NCI-H187 treated with DMSO at 0.1 percent for 48 hours (cell line): ENCODE measurements at regions not wholly inside any gene's neighbourhood (a gene's known extent, or its start where the extent isn't known, plus 50 kb on each side); places are given as distances from the start of the nearest gene placed in this dataset.
"Not testable (repeated sequence)": the region's sequence is repeated elsewhere in the genome, so short reads cannot be mapped to it uniquely, and the experiment has no call there.

Source experiments
- DNase-seq: peaks from one replicate; lab custom pipeline; 2025; lab: John Stamatoyannopoulos, UW

DNA sequence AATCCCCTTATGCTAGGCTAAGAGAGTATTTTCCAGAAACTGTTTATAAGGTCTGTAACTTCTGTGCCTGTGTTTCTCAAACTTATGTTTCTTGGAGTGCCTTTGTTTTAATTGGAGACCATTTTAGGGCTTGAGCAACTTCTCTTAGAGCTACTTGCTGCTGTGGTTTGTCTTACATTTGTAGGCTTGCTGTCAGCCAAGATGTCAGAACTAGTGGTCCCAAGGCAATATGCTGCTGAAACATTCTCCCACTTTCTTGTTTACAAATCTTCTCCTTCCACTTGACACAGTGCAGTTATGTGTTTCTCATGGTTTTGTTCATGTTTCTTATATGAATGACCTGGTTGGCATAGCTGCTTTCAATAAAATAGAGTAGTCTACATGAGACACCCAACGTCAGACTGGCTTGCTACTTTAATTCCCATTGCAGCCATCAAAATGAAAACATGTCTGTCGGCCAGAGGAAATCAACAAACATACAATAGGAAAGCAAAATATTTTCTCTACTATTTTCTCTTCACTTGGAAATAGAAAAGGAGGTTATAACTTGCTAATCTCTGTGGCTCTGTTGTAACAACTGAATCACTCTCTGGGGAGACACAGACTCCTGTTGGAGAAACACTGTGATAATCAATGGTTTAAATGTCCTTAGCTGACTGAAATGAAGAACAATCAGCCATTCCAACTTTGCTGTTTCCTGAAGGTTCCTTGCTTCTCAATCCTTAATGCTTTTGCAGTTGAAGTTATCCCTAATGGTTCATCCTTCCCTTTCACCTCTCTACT, 426.4 kb downstream of the PDGFC start:
- DNase-seq = no peak

- DNase-seq = no peak
Measured at GRCh38 chr4:156539376-156539775, 432.2 kb downstream of the PDGFC start.

- DNase-seq = no peak
Measured at GRCh38 chr4:156538651-156539257, 432.8 kb downstream of the PDGFC start.

DNA sequence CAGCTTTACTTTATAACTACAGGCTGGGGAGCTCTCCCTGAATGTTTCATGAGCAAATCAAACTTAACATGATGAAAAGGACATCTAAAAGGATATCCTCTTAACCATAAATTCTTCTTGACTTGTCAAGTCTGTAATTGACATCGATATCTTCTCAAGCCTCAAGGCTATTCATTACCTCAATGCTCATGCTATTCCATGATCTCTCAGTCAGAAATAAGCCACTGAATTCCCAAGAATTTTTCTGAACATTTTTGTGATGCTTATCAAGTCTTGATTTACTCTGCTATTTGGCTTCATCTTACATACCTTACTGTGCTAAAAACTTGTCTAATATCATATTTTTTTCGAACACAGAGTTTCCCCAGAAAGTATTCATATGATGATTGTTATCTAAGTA, 433.4 kb downstream of the PDGFC start:
- DNase-seq = no peak

- DNase-seq = no peak
Measured at GRCh38 chr4:156537286-156537685, 434.3 kb downstream of the PDGFC start.

DNA sequence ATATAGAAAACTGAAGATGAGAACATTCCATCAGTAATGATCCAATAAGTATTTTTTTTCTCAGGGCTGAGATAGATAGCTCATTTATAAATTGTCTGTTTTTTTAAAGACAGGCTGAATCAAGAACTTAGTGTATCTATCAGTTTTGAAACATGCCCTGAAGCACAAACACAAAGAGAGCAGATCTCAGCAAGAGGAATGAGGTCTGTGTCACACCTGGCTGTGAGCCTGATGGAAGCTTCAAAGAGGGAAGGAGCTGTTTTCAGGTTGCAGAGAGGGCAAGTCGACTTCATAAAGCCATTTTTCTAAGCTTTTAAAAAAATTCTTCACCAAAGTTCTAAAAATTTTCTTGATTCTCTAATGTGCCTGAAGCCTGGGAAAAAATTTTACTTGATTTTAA, 434.9 kb downstream of the PDGFC start:
- DNase-seq = no peak

- no peak for DNase-seq
Measured at GRCh38 chr4:156534205-156534604, 437.4 kb downstream of the PDGFC start.

DNA sequence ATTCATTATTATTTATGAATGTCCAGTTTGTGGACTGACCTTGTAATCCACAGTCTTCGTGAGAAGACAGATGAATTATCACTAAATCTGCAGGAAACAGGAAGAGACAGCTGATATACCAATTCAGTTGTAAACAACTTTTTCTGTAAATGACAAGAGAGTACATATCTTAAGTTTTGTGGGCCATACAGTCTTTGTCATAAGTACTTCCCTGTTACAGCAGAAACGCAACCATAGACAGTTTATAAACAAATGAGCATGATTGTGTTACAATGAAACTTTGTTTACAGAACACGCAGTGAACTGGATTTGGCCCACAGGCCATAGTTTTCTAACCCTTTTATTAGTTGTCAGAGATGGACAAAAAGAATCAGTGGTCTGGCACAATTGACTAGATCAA, 443.4 kb downstream of the PDGFC start:
- DNase-seq = no peak

DNA sequence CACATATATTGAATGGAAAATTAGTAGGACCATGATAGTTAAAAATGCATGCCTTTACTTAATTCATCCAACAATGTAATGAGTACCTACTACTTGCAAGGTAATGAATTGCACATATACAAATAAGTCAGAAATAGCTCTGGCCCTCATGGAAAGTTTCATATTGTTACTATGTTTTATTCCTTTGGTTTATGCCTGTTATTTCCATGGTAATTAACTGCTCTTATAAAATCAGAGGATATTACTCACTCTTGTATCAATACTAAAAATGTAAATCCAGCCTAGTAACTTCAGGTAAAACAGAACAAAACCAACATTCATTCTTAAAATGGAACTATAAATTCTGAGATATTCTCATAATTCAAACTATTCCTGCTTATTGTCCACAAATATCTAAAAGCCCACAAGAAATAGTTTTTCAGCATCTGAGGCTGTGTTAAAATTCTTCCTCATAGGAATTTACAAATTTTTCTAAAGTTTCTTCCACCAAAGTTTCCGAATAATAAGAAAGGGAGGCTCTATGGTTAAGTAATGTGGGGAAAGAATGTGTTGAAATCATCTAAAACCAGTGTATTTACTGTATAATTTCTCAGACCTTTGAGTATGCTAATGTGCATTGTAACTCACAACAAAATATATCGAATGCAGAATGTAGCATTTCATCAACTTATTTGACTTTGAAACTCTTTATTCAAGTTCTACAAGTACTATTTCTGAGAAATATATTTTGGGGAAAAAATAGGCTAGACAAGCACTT, 444.2 kb downstream of the PDGFC start:
- DNase-seq = no peak

DNA sequence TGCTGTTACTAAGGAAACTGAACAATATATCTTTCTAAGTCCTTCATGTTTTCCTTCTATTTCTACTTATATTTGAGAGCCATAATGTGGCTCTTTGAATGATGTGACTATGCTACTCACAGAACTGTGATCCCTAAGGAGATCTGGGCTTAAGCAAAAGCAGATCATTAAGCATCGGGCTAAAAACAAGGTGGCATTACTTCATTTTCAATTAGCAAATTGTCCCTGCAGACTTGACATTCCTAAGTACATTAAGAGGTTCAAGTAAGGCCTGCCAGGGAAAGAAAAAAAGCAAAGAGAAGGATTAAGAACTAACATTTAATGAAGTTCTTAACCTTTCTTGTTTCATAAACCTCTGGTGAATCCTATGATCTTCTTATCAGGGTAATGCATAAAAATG, 447.6 kb downstream of the PDGFC start:
- no peak for DNase-seq

DNA sequence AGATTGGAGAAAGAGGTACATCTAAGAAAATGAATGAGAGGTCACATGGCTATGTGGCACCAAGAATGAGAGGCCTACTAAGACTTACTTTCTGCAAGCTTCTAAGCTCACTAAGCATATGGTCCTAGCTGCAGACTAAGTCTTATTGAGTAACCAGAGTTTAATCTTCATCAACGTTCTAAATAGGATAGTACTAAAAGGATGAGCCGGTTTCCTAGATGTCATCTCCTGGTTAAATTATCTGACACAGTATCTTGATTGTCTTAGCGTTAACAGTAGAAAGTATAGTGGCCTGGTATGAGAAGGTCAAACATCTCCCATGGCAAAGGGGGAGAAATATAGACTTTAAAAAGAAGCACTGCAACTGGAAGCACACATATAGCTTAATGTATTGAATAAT, 448.1 kb downstream of the PDGFC start:
- no peak for DNase-seq

DNA sequence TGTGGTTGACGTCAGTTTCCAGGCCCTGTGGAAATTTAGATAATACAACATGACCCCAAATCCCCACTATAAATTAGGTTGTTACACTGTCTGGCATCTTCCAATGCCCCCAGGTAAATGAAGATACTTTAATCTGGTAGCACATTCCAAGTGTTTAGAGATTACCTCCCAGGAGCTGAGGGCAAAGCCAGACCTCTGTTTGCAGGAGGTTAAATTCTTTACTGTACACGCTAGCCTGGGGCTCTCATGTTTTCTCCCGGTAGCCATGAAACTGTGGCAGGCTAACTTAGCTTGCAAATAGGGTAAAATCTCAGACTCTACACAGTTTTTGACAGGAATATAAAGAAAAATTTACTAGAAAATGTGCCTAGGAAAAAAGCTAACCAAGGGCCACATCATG, 450.0 kb downstream of the PDGFC start:
- DNase-seq = no peak

DNA sequence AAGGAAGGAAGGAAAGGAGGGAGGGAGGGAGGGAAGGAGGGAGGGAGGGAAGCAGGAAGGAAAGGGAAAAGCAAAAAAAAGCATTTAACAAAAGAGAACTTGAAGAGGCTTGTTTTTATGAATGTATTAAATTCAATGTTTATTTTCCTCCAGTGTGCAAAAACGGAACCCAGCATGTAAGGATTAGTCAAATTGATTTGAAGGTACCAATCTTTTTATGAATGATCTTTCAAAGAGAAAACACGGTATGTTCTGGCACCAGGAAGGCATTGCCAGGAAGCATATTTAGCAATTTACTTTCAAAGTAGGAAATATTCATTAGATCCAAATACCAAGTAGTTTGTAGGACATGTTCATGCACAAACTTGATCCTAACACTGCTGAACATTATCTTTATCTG, 453.6 kb downstream of the PDGFC start:
- no peak for DNase-seq

DNA sequence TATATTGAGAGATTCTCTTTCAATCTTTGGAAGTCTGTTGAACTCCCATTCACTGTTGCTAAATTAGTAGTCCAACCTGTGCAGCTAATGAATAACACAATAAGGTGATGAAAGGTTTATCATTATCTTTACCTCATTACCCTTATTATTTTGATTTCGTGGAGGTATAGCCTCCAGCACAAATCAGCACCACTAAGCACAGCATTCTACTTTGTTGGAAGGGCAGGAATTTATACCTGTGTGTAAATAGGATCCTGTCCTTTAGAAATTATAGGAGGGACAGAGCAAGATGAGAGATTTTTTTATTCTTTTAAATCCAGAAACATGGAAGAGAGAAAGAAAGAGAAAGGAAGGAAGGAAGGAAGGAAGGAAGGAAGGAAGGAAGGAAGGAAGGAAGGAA, 454.1 kb downstream of the PDGFC start:
- no peak for DNase-seq

GRCh38 chr4:156516698-156517097, 454.9 kb downstream of the PDGFC start:
- no peak for DNase-seq

- DNase-seq = no peak
Measured at GRCh38 chr4:156515295-156515694, 456.3 kb downstream of the PDGFC start.

DNA sequence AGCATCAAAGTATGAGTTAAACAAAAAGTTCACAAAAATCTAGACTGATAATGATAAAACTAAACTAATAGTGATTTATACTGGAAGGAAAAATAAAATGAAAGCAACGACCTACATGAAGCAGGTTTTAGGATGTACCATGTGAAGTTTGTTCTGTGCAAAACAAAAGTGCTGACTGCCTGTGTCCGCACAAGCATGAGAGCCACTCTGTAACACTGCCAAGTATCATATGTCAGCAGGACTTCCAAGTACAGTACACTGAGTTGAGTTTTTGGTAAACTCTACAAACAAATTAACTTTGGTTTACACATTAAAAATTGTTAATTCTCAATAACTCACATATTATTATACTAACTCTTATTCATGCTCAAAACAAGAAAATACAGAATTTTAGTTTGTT, 459.0 kb downstream of the PDGFC start:
- DNase-seq = no peak

- DNase-seq = not testable (repeated sequence)
Measured at GRCh38 chr4:156509921-156510320, 461.7 kb downstream of the PDGFC start.

DNA sequence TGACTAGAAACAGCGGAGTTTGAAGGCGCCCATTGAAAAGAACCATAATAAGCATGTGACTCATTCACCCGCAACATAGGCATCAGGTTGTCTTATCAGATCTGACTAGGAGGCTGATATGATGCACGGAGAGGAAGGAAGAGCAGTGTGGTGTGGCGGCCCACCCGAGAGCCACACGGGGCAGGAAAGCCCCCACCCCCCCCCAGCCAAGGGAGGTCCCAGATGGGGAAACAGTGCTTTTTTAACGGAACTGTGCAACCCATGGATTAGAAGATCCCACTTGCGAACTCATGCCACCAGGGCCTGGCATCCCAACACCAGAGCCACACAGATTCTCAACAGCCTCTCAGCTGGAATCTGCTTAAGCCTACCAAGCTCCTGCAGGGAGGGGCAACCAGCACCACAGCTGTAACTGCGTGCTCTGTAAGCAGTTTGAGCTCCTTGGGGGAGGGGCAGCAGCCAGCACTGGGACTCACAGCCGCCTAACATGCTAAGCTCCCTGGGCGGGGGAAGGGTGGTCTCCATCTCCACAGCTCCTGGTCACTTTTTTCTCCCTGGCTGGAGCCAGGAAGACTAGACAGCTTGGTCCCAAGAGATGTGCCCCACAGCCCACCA, 466.2 kb downstream of the PDGFC start:
- DNase-seq = no peak

- no peak for DNase-seq
Measured at GRCh38 chr4:156503119-156503518, 468.5 kb downstream of the PDGFC start.

DNA sequence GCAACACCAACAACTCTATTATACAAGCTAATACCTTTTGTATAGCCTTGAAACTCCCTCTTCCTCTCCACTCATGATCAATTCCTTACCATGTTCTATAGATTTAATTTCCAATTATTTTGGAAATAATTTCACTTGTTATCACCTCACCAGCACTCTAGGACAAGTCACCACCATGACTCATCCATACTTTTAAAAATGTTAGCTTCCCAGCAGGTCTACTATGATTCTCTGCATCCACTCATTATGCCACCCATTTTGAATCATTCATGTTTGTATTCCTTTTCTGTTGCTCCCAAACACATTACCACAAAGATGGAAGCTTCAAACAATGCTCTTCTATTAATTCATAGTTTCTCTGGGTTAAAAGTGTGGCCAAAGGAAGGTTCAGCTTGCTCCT, 469.6 kb downstream of the PDGFC start:
- no peak for DNase-seq

GRCh38 chr4:156499684-156500083, 471.9 kb downstream of the PDGFC start:
- no peak for DNase-seq

DNA sequence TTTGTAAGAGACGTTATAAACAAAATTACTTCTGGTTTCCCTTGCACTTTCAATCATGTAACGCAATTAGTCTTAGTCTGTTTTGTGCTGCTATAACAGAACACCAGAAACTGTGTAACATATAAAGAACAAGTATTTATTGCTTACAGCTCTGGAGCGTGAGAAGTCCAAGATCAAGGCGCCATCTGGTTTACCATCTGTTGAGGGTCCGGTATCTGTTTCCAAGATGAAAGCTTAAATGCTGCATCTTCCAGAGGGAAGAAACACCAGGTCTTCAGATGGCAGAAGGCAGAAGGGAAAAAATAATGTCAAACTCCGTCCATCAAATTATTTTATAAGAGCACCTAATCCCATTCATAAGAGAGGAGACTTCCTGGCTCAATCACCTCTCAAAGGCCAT, 474.1 kb downstream of the PDGFC start:
- DNase-seq = no peak
